HG02885 (cell line): ENCODE measurements at regions not wholly inside any gene's neighbourhood (a gene's known extent, or its start where the extent isn't known, plus 50 kb on each side); places are given as distances from the start of the nearest gene placed in this dataset.
"Not testable (repeated sequence)": the region's sequence is repeated elsewhere in the genome, so short reads cannot be mapped to it uniquely, and the experiment has no call there.

ENCODE experiments used
- ATAC-seq: cut with Tn5 transposase; IDR thresholded peaks from one replicate; pipeline ENCODE4 v1.9.1; 2021; ENCODE audit warnings: mild to moderate bottlenecking; ENCODE audit not compliant: unreplicated experiment, poor library complexity

DNA sequence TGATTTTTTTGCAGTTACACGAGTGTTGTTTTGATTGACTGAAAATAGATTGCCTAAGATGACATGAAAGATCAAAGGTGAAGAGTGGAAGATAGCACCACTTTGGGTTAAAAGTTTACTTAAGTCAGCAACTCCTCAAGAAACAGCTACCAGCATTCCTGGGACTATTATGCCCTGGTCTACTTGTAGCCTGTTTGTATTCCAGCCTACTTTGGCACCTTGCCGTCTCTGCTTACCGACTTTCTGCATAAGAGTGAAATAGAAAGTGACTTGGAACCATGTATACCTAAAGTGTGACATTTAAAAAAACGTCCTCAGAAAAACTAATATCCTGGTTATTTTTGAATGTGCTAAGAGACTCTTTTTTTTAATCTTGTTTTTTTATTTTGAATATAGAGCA is 631.5 kb upstream of the PTBP2 start:
- ATAC-seq, result no peak

DNA sequence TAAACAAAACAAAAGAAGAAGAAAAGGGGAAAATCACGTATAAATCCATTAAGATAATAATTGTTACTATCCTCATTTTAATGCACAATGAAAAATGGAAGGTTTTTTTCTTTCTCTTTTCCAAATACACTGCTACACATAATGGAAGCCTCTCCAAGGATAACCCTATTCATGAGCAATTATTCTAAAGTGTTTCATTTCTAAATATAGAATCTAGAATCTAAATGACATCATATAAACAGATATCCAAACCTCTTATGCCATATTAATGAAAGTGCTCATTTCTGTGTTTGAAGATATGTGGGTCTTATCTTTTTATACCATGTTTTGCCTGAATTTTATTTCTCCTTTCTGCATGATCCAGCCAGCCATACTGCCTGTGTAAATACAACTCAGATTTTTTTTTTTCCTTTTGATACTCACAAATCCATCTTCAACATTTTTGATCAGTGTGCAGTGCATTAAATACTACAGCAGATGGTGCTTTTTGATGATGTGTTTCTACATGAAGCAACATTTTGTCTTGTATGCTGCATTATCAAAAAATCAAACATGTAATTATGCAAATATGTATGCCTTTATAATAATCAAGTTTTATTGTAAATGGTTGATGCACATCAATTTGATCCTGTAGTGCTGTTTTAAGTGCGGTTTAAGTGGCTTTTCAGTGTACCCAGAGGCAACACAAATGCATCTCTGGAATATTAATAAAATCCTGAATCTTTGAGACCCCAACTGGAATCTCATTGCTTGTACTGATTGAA is 625.6 kb upstream of the PTBP2 start:
- ATAC-seq, result no peak

DNA sequence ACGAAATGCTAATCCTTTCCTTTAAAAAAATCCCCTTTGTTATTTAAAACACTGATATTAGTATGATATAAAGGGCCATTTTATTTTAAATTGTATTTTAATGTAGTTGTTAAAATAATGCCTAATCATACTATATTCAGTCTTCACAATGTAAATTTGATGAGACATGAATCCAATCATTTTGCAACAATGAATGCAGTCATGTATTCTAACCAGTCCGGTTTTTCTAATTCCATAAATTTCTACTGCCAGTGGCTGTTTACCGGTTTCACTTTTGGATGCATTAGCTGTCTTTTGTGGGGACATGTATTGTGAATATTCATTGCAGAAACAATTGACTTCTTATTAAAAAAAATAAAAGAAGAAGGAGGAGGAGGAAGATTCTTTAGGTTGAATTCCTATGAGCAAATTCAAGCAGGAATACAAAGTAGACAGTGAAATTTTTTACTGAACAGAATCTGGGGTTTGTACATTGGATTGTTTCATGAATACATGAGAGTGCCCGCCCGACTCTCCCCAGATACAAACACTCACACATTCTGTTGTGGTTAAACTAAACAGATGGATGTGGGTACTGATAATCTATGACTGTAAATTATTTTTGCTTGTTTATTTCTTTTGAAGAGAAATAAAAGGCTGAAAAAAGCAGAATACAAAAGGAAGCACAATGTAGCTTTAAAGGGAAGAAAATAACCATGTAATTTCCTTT is 624.8 kb upstream of the PTBP2 start:
- ATAC-seq, result no peak

DNA sequence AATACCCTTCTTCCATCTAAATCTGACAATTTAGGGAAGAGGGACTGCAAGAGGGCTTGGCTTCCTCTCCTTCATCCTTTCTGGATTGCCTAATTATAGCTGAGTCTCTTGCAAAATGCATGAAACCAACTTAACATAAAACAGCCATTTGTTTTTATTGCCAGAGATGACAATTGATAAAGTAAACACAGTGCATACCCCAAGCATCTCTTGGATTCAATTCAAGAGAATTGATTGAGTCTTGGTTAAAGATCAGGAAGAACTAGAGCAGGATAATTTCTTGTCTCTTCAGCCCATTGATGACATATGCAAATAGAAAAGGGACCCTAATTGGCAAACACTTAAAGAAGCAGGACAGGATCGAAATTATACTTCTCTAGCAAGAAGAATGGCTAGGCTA is 617.1 kb upstream of the PTBP2 start:
- no peak for ATAC-seq

DNA sequence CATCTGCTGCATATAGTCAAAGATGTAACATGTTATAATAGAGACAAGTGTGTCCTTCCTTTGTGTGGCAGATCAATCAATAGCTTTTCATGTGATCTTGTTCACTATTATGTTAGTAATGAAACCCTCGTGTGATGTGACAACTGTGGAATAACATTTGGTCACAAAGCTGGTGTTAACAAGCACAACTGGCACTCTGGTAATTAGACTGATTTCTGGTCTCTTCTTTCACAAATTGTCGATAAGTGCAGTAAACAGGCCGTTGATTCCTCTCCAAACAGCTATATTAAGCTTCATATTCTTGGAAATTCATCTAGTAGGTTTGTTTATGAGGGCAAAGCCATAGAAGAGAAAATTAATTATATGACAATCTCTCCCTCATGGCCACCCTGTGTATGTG is 616.7 kb upstream of the PTBP2 start:
- ATAC-seq, result no peak

DNA sequence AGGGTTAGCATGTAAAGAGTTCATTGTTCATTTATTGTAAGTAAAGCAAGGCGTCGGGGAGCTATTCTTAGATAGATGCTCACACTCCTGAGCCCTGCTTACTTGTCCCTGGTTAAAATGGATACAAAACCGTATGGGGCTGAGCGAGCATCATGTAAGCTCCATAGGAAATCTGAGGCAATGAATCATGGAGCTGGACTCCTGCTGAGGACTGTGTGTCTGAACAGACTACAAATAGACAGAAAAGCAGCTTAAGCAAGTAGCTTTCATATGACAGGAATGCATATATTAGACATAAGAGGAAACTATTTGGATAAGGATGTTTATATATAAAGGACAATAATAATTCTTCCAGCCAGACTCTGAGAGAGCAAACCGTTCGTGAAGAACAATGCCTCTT is 604.9 kb upstream of the PTBP2 start:
- no peak for ATAC-seq

DNA sequence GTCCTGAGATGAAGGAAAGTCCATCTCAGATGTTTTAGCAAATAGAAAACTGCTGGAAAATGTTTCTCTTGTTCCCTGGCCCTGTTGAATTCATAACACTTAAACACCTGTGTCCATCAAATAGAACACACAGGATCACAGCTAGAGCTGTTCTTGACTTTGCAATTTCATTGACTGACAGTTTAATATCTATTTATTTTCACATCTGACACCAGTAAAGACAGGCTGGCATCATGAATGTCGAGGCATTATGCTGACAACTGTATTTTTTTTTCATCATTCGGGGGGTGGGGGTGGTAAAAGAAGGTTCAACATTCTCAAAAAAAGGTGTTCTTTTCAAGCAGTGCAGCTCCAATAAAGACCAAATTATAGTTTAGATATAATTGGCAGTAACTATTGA is 591.2 kb upstream of the PTBP2 start:
- no peak for ATAC-seq

DNA sequence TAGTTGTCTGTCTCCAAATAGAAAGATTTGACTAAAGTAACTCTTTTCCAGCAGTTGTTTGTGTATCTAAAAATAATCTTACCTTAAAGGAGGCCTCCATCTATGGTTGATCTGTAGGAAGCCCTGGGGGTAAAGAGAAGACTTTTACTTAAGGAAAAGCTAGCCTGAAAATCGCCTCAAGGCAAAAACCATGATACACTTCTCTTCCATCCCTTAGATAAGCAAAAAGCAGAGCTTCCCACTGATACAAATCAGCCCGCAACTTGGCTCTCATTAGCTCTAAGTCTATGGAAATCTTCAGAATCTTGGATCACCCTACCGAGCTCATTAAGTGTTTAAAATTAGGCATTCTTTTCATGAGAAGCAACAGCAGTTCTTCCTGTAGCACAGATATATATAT is 576.9 kb upstream of the PTBP2 start:
- no peak for ATAC-seq

DNA sequence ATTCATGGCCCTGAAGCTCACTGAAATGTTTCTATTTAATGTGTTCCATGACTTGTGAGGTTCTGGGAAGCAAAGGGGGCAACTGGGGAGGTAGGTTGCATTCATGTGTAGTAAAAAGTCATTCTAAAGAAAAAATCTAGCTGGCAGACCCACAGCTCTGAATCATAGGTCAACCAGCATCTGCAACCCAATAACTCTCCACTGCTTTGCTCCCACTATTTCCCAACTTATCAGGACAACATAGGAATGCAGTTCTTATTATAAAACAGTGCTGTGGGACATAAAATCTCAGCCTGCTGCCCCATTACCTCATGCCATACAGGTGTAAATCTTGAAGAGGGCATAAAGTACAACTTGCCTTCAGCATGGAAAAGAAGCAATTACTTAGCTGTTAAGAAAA is 576.1 kb upstream of the PTBP2 start:
- no peak for ATAC-seq

DNA sequence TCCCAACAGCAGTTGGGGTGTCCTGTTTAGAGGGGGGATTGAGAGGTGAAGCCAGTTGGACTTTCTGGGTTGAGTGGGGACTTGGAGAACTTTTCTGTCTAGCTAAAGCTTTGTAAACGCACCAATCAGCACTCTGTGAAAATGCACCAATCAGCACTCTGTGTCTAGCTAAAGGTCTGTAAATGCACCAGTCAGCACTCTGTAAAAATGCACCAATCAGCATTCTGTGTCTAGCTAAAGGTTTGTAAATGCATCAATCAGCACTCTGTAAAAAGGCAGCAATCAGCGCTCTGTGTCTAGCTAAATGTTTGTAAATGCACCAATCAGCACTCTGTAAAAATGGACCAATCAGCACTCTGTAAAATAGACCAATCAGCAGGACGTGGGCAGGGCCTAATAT is 568.6 kb upstream of the PTBP2 start:
- not testable (repeated sequence) for ATAC-seq

DNA sequence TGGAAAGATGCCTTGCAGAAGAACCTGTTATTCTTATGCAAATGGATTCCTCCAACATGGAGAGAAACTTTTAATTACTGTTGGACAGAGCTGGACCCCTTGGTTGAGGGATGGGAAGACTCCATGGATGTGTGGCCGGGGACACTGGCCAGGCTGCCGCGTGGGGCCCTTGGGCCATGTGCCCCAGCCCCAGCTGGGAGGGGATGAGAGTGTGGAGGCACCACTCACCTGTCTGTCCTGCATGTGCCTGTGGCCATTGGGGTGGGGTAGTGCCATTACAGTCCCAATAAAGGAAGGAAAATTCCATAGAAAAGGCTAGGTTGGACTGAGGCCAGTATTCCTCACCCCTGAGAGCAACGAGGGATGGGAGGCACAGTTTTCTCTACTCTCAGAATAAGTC is 564.5 kb upstream of the PTBP2 start:
- ATAC-seq, result no peak

DNA sequence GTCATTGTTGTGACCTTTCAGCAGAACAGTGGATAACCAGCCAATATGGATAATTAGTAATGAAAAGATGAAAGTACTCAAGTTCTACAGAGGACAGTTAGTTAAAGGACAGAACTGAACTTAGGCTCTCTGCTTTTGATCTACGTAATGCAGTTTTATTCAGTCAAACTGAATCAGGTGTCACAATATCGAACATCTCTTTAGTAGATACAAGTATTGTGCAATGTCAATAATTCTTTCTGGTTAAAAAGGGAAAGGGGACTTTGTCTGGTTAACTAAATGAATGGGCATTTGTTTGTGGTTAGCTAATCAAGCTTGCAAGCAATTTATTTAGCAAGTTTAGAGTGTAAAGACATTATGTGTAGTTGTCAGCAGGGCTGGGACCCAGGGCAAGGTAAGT is 562.2 kb upstream of the PTBP2 start:
- ATAC-seq, result no peak

DNA sequence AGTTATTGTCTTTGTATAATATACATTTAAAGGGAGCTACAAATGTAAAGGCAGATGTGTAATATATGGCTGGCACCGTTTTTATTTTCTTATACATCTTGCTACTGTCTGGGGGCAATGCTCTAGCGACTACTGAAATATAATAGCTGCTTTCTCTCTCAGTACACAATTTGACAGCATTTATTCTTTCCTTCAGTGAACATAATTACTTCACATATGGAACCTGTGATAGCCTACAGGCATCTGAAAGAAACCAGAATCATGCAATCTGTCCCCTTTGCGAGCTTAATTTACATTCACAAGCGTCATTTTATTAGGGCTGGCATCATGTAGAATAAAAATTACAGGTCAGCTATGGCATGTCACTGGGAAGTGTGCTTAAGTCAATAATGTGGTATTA is 557.5 kb upstream of the PTBP2 start:
- no peak for ATAC-seq

DNA sequence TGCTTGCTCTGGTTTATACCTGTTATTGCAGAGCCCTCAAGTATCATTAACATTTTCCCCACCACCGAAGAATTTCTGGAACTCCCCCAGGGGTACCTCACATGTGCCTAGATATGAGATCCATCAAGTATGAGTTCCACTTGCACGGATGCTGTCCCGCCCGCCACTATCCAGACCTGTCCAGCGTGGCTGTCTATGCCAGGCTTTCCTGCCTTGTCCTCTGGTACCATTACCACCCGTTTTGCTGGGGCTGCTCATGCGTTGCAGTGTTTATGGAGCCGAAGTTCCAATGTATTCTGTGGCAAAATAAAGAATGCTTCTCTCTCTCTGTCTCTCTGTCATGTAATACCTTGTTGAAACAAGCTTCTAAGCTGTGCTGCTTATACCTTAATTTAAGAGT is 543.5 kb upstream of the PTBP2 start:
- no peak for ATAC-seq

DNA sequence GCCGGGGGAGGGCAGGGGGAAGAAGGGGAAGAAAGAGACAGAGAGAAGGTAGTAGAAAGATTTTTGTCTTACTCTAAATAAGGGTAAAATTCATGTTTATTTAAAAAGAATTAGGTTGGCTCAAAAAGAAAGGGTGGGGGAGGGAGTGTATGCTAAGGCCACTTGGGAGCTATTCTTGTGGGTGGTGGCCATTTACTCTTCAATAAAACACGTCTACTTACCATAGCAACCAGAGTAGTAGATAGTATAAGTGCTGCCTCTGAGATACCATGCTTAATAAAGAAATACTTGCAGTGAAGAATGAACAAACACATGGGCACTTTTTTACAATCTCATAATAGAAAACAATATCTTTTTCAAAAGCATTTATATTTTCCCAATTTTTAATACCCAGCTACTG is 538.1 kb upstream of the PTBP2 start:
- no peak for ATAC-seq

DNA sequence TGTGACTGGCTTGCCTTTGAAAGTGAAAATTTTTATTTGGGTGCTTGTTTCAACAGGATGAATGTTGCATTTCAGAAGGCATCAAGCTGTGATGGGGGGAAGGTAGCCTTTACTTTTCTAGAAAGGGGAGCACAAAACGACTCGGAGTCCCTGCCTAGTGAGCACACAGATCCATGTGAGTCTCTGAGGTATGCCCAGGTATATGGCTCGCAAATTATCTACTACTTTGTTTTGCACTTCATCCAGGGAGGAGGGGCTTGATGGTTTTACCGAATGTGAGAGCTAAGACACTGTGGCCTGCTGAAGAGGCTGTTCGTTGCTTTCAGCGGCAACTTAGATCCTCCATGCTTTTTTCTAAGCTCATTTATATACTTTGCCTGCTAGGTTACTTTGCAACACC is 537.7 kb upstream of the PTBP2 start:
- ATAC-seq, result no peak

DNA sequence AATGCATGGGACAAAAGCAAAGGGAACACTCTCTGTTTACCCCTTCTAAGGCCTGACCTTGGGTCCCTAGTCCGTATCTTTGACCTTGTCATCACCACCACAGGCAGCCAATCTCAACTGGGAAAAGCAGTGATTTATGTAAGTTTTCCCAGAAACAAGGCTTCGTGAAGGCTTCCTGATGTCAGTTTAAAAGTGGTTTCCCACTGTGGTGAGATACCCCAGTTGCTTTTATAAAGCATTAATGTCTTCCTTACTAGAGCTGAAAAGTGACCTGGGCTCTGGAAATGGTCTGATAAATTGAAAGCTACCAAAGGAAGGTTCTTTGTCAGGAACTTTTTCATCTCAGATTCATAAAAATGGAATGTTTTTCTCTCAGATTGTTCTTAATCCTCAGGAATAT is 536.4 kb upstream of the PTBP2 start:
- no peak for ATAC-seq

DNA sequence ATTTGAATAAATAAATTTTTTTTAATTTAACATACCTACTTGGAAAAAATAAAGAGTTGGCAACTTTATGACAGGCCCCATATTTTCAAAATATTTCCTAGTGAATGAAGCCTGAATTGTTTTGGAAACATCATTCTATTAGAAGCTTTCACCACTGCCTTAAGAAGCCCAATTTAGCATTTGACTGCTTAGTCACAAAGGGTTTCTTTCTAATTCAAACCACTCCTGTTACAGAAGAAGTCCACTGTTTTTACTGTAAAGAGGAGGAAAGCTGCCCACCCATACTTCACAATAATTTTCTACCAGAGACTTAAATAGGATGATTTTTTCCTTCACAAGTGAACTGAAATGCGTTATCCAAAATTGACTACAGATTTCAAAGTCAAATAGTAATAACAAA is 534.6 kb upstream of the PTBP2 start:
- ATAC-seq, result no peak

DNA sequence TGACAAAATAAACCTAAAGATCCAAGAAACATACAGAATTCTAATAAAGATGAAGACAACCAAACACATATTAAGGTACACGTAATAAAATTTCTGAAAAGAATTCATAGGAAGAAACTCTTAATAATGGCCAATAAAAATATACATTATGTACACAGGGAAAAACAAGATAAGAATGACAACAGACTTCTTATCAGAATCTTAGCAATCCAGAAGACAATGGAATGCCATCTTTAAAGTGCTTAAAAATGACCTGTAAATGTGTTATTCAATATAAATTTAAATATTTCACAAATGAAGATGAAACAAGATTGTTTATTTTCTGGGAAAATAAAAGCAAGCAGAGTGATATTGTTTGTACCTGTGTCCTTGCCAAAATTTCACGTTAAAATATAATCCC is 530.4 kb upstream of the PTBP2 start:
- ATAC-seq, result no peak

DNA sequence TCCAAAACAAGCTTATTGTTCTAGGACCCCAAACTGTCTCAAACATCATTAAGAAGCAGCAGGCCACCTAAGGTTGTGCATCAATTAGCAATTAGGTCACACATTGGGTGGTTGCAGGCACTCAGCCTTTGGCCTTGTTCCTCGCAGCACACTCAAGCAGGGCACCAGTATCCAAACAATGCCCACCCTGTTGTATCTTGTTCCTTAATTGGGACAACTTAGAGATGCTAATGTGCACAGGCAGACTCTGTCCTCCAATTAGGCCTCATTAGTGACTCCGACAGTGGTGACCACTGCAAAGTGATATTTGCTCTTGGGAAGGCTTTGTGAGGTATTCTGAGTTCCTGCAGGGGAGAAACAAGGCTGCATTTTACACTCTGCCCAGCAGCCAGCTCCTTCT is 515.1 kb upstream of the PTBP2 start:
- ATAC-seq, result no peak

DNA sequence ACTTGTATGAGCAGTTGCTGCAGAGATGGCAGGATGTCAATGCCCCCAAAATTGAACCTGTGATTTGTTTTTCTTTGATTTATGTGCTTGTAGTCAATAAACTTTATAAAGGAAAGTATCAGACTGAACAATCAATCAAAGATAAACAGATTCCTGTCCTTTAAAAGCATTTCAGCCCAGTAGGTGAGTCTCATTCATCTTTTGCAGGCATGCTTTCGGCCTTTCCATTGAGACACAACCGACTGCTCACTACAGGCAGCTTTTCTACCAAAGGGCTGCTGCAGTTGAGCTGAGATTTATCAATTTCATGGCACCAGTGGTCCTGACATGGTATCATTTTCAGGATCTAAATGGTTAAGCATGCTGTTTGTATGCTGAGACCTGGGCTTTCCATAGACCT is 513.6 kb upstream of the PTBP2 start:
- no peak for ATAC-seq

DNA sequence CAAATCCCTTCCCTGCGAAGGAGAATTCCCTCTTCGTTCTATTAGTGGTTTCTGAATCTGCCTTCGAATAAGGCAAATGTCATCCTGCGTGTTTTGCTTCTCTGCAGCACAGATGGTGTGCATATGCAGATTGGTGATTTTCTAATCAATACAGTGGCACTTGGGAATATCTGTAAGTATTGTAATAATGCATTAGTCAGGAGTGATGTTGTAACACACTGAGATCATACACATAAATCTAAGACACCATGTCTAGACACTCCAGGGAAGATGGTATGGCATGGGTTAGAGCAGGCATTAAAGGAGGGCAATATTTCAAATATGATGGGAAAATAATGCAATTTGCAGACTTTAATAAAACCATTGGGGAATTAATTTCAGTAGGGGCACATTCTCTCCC is 513.2 kb upstream of the PTBP2 start:
- no peak for ATAC-seq
